H9 (cell line): ENCODE measurements at regions not wholly inside any gene's neighbourhood (a gene's known extent, or its start where the extent isn't known, plus 50 kb on each side); places are given as distances from the start of the nearest gene placed in this dataset.

Experiments
- DNase-seq: peaks from one replicate; pipeline ENCODE4 v3.0.0-alpha.2; 2017
- H2AFZ ChIP-seq: one replicate; pipeline ENCODE4 v1.6.1; 2013; ENCODE audit warnings: mild to moderate bottlenecking, low read length, control low read depth, moderate library complexity
- H2AK5ac ChIP-seq: 2 replicates; pipeline ENCODE4 v1.6.1; 2013; ENCODE audit warnings: low read length, control low read depth, mixed read lengths; ENCODE audit not compliant: insufficient read length
- H2BK120ac ChIP-seq: one replicate; pipeline ENCODE4 v1.6.1; 2013; ENCODE audit warnings: low read depth, mild to moderate bottlenecking, low read length, control low read depth, inconsistent platforms; ENCODE audit not compliant: poor library complexity, severe bottlenecking
- H2BK12ac ChIP-seq: 2 replicates; pipeline ENCODE4 v1.6.1; 2013; ENCODE audit warnings: low read length, control low read depth, mixed read lengths, low read depth; ENCODE audit not compliant: insufficient read length
- H2BK15ac ChIP-seq: 2 replicates; pipeline ENCODE4 v1.6.1; 2013; ENCODE audit warnings: low read depth, low read length, control low read depth
- H2BK20ac ChIP-seq: one replicate; pipeline ENCODE4 v1.6.1; 2013; ENCODE audit warnings: low read depth, mild to moderate bottlenecking, low read length, control low read depth, inconsistent platforms; ENCODE audit not compliant: poor library complexity, severe bottlenecking
- H2BK5ac ChIP-seq: 2 replicates; pipeline ENCODE4 v1.6.1; 2013; ENCODE audit warnings: low read length, control low read depth, mixed read lengths; ENCODE audit not compliant: insufficient read length
- H3K14ac ChIP-seq: 2 replicates; pipeline ENCODE4 v1.6.1; 2013; ENCODE audit warnings: low read length, control low read depth; ENCODE audit not compliant: insufficient read depth
- H3K18ac ChIP-seq: 2 replicates; pipeline ENCODE4 v1.6.1; 2013; ENCODE audit warnings: low read depth, mild to moderate bottlenecking, mixed read lengths, low read length, control low read depth; ENCODE audit not compliant: insufficient read length
- H3K23ac ChIP-seq: 2 replicates; pipeline ENCODE4 v1.6.1; 2013; ENCODE audit warnings: low read length, control low read depth, mixed read lengths, low read depth; ENCODE audit not compliant: insufficient read length
- H3K23me2 ChIP-seq: 2 replicates; pipeline ENCODE4 v1.6.1; 2013; ENCODE audit warnings: low read depth, mild to moderate bottlenecking, mixed read lengths, low read length, control low read depth; ENCODE audit not compliant: insufficient read length, poor library complexity, severe bottlenecking
- H3K27ac ChIP-seq: 2 replicates; pipeline ENCODE4 v1.5.1; 2013; ENCODE audit warnings: low read length, control low read depth, mixed read lengths, low read depth; ENCODE audit not compliant: insufficient read length
- H3K27me3 ChIP-seq: 2 replicates; pipeline ENCODE4 v1.6.1; 2013; ENCODE audit warnings: low read length, control low read depth, inconsistent platforms; ENCODE audit not compliant: insufficient read depth
- H3K4ac ChIP-seq: 2 replicates; pipeline ENCODE4 v1.6.1; 2013; ENCODE audit warnings: low read depth, mild to moderate bottlenecking, control low read depth, inconsistent platforms, low read length, moderate library complexity
- H3K4me1 ChIP-seq: 2 replicates; pipeline ENCODE4 v1.6.1; 2013; ENCODE audit warnings: low read length, control low read depth, inconsistent platforms; ENCODE audit not compliant: insufficient read depth
- H3K4me2 ChIP-seq: 2 replicates; pipeline ENCODE4 v1.6.1; 2013; ENCODE audit warnings: low read length, control low read depth, mixed read lengths; ENCODE audit not compliant: insufficient read length, insufficient read depth
- H3K56ac ChIP-seq: 2 replicates; pipeline ENCODE4 v1.6.1; 2013; ENCODE audit warnings: low read depth, mild to moderate bottlenecking, mixed read lengths, low read length, control low read depth; ENCODE audit not compliant: insufficient read length
- H3K79me1 ChIP-seq: 2 replicates; pipeline ENCODE4 v1.6.1; 2013; ENCODE audit warnings: low read depth, mild to moderate bottlenecking, moderate library complexity, low read length, control low read depth, inconsistent platforms; ENCODE audit not compliant: insufficient read depth, poor library complexity, severe bottlenecking
- H3K79me2 ChIP-seq: 2 replicates; pipeline ENCODE4 v1.6.1; 2013; ENCODE audit warnings: low read length, control low read depth, inconsistent platforms; ENCODE audit not compliant: insufficient read depth
- H3K9ac ChIP-seq: 2 replicates; pipeline ENCODE4 v1.6.1; 2013; ENCODE audit warnings: low read length, control low read depth, mixed read lengths; ENCODE audit not compliant: insufficient read length; ENCODE audit errors: extremely low read depth
- H3K9me3 ChIP-seq: one replicate; pipeline ENCODE4 v1.6.1; 2013; ENCODE audit warnings: low read depth, low read length, inconsistent platforms; ENCODE audit not compliant: control insufficient read depth
- H3T11ph ChIP-seq: one replicate; pipeline ENCODE4 v1.6.1; 2013; ENCODE audit warnings: mild to moderate bottlenecking, low read length, control low read depth, inconsistent platforms
- H4K20me1 ChIP-seq: one replicate; pipeline ENCODE4 v1.6.1; 2013; ENCODE audit not compliant: control insufficient read depth, insufficient read length, insufficient read depth
- H4K5ac ChIP-seq: 2 replicates; pipeline ENCODE4 v1.6.1; 2013; ENCODE audit warnings: low read depth, mild to moderate bottlenecking, mixed read lengths, low read length, control low read depth; ENCODE audit not compliant: insufficient read length
- H4K8ac ChIP-seq: replicated peaks from 2 replicates; pipeline ENCODE4 v1.6.1; 2013; ENCODE audit warnings: low read length, control low read depth, mixed read lengths, low read depth; ENCODE audit not compliant: insufficient read length
- H4K91ac ChIP-seq: 2 replicates; pipeline ENCODE4 v1.6.1; 2013; ENCODE audit warnings: low read depth, mild to moderate bottlenecking, moderate library complexity, mixed read lengths, low read length, control low read depth; ENCODE audit not compliant: insufficient read length
- H3K27ac Mint-ChIP-seq, 3 experiments: 2 replicates in 2 of 3; 3 replicates in 1 of 3; pipeline ENCODE4 v1.8.0; 2020 to 2021; ENCODE audit warnings: mixed read lengths in 3 of 3, mild to moderate bottlenecking in 1 of 3, moderate library complexity in 1 of 3
- H3K27me3 Mint-ChIP-seq: 2 replicates; pipeline ENCODE4 v1.8.0; 2021; ENCODE audit warnings: low read depth, mild to moderate bottlenecking, moderate library complexity, mixed read lengths
- H3K36me3 Mint-ChIP-seq, 3 experiments: 2 replicates in 2 of 3; 3 replicates in 1 of 3; pipeline ENCODE4 v1.8.0; 2020 to 2021; ENCODE audit warnings: low read depth in 3 of 3, mixed read lengths in 3 of 3; ENCODE audit not compliant: insufficient read depth in 1 of 3
- H3K4me1 Mint-ChIP-seq, 2 experiments: 2 replicates each; pipeline ENCODE4 v1.8.0; 2020; ENCODE audit warnings: mixed read lengths in 2 of 2
- H3K4me3 Mint-ChIP-seq, 2 experiments: 2 replicates in 1 of 2; 3 replicates in 1 of 2; pipeline ENCODE4 v1.8.0; 2020 to 2021; ENCODE audit warnings: mild to moderate bottlenecking in 2 of 2, mixed read lengths in 2 of 2, moderate library complexity in 1 of 2
- H3K9me3 Mint-ChIP-seq, 2 experiments: 2 replicates in 1 of 2; 3 replicates in 1 of 2; pipeline ENCODE4 v1.8.0; 2020; ENCODE audit warnings: mild to moderate bottlenecking in 2 of 2, mixed read lengths in 2 of 2, moderate library complexity in 1 of 2
- CTCF ChIP-seq: fragments of 200-600 bp; sonication (generic); conservative IDR thresholded peaks from 3 replicates; pipeline ENCODE4 v1.8.0; 2021; ENCODE audit warnings: antibody characterized with exemption, mild to moderate bottlenecking
- WGBS: extraction: QIAGEN DNeasy Blood & Tissue Kit; methylation state at CpG from one replicate; pipeline ENCODE4 v1.1.7; 2013; ENCODE audit warnings: missing lambda C conversion rate, low lambda C conversion rate, mixed read lengths; ENCODE audit not compliant: insufficient read length; ENCODE audit errors: extremely low coverage; 5-methylcytosine and 5-hydroxymethylcytosine counted together

GRCh38 chr13:68736961-68737360 lies 1370.7 kb upstream of the ATXN8OS start:
- H3K23ac ChIP-seq = no peak overlapping the region
- H3K23me2 ChIP-seq = no peaks in the 10 kb centered on the region
- Mint-ChIP-seq H3K9me3 (no peaks in the 10 kb centered on the region), H3K4me3 (no peak overlapping the region), H3K27ac (peak overlapping the region in 2 of 3 experiments; percentile 49 to 82; a peak in 5 of 7 replicates), H3K4me1 (peaks cover 15 to 17% of the 10 kb centered on the region in 2 experiments), H3K27me3 (no peaks in the 10 kb centered on the region), H3K36me3 (peaks cover 0 to 2% (median 0%) of the 10 kb centered on the region in 3 experiments; a peak in 2 of 7 replicates)
- H4K5ac ChIP-seq = no peak overlapping the region
- no peak overlapping the region for H2BK5ac ChIP-seq
- H3T11ph ChIP-seq = no peak overlapping the region
- no peak overlapping the region for H3K4ac ChIP-seq
- no peaks in the 10 kb centered on the region for H3K9me3 ChIP-seq
- no peaks in the 10 kb centered on the region for H3K27me3 ChIP-seq
- no peaks in the 10 kb centered on the region for H3K79me1 ChIP-seq
- no peak overlapping the region for H4K8ac ChIP-seq
- no peaks in the 10 kb centered on the region for H3K4me1 ChIP-seq
- WGBS = no CpG with 5 or more reads among the region's 2 CpGs
- H2AFZ ChIP-seq = no peak overlapping the region
- no peak overlapping the region for H3K56ac ChIP-seq
- H2BK120ac ChIP-seq = no peak overlapping the region
- no peaks in the 10 kb centered on the region for H4K20me1 ChIP-seq
- no peak overlapping the region for H3K9ac ChIP-seq
- H3K27ac ChIP-seq = no peak overlapping the region
- no peak for DNase-seq
- no peak overlapping the region for H2BK15ac ChIP-seq
- no peak overlapping the region for H2BK12ac ChIP-seq
- H4K91ac ChIP-seq = no peak overlapping the region
- no peaks in the 10 kb centered on the region for H3K79me2 ChIP-seq
- H3K4me2 ChIP-seq = no peak overlapping the region
- no peak overlapping the region for H2BK20ac ChIP-seq
- H3K18ac ChIP-seq = no peak overlapping the region
- no peak overlapping the region for H2AK5ac ChIP-seq
- H3K14ac ChIP-seq = no peak overlapping the region
- no peak for TF ChIP-seq CTCF
